ENCODE measurements at regions not wholly inside any gene's neighbourhood (a gene's known extent, or its start where the extent isn't known, plus 50 kb on each side); places are given as distances from the start of the nearest gene placed in this dataset.

DNA sequence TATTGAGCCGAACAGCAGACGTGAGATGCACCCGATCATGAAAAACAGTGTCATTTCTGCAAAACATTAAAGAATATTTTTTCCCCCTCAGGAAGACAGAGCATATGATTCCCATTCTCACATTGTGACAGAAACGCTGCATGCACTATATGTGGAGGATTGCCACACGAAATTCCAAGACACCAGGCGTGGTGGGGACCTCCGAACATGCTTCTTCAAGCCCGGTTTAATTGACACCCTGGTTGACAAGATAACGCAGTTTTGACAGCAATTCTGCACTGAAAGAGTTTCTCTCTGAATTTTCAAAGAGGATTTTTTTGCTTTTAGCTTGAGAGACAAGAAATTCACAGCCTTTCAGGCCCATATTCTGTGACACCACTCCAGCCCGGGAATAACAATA is 442.8 kb upstream of the NRP1 start:
- TF ChIP-seq CTCF (IDR thresholded peaks at IDR 0.05), result no peak
- Histone ChIP-seq H3K27ac (no peak overlapping the region), H3K27me3 (ENCODE audit: low read depth) (no peaks in the 10 kb centered on the region), H3K4me1 (peaks cover 15% of the 10 kb centered on the region), H3K4me3 (no peak overlapping the region), H3K36me3 (no peaks in the 10 kb centered on the region), H3K9me3 (no peaks in the 10 kb centered on the region)
- ATAC-seq (no peak), DNase-seq (no peak)
- intact Hi-C loops (cut with DNase I), result no loop called here

GRCh38 chr10:33776419-33777070 is 442.1 kb upstream of the NRP1 start:
- Histone ChIP-seq H3K4me1 (peaks cover 16% of the 10 kb centered on the region), H3K9me3 (no peaks in the 10 kb centered on the region), H3K27ac (no peak overlapping the region), H3K4me3 (no peak overlapping the region), H3K36me3 (no peaks in the 10 kb centered on the region), H3K27me3 (ENCODE audit: low read depth) (no peaks in the 10 kb centered on the region)
- TF ChIP-seq CTCF (IDR thresholded peaks at IDR 0.05), result no peak
- DNase-seq (no peak), ATAC-seq (no peak)
- intact Hi-C loops (cut with DNase I), result no loop called here

DNA sequence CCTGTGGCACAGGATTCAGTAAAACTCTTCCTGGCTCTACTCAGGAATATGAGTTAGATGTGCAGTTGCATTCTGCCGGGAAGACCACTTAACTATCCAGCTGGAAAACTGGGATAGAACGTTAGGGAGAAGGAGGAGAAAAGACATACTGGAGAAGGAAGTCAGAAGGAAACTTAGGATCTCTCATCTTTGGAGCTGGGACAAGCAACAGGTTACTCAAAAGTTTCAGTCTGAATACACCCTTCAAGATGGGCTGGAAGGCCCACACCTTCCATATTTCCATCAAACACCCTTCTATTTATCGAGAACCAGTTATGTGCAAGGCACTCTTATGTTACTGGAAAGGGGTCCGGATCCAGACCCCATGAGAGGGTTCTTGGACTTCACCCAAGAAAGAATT is 440.4 kb upstream of the NRP1 start:
- peaks cover 16% of the 10 kb centered on the region for H3K4me1 ChIP-seq
- no peak for TF ChIP-seq CTCF (IDR thresholded peaks at IDR 0.05)
- H3K9me3 ChIP-seq, result no peaks in the 10 kb centered on the region
- no peak for ATAC-seq
- H3K27me3 ChIP-seq (ENCODE audit: low read depth), result no peaks in the 10 kb centered on the region
- no peak overlapping the region for H3K4me3 ChIP-seq
- intact Hi-C loops (cut with DNase I), result no loop called here
- no peak for DNase-seq
- no peaks in the 10 kb centered on the region for H3K36me3 ChIP-seq
- H3K27ac ChIP-seq, result no peak overlapping the region

- no peak overlapping the region for H3K4me3 ChIP-seq
- DNase-seq (no peak), ATAC-seq (no peak)
- no peaks in the 10 kb centered on the region for H3K36me3 ChIP-seq
- H3K4me1 ChIP-seq, result peaks cover 16% of the 10 kb centered on the region
- H3K27ac ChIP-seq, result no peak overlapping the region
- no peak for TF ChIP-seq CTCF (IDR thresholded peaks at IDR 0.05)
- intact Hi-C loops (cut with DNase I), result no loop called here
- no peaks in the 10 kb centered on the region for H3K9me3 ChIP-seq
- H3K27me3 ChIP-seq (ENCODE audit: low read depth), result no peaks in the 10 kb centered on the region
These were observed 439.5 kb upstream of the NRP1 start for GRCh38 chr10:33773886-33774480.

GRCh38 chr10:33773253-33773573 is 438.7 kb upstream of the NRP1 start:
- H3K4me3 ChIP-seq, result no peak overlapping the region
- no peaks in the 10 kb centered on the region for H3K27me3 ChIP-seq (ENCODE audit: low read depth)
- no peaks in the 10 kb centered on the region for H3K36me3 ChIP-seq
- no peak overlapping the region for H3K27ac ChIP-seq
- TF ChIP-seq CTCF (IDR thresholded peaks at IDR 0.05), result no peak
- H3K4me1 ChIP-seq, result peaks cover 16% of the 10 kb centered on the region
- ATAC-seq, result peak in 1 of 2 donors; percentile 34
- intact Hi-C loops (cut with DNase I), result no loop called here
- no peak for DNase-seq
- no peaks in the 10 kb centered on the region for H3K9me3 ChIP-seq

All from lower lobe of right lung (tissue), 2 donors.